HepG2 (cell line): ENCODE measurements at regions not wholly inside any gene's neighbourhood (a gene's known extent, or its start where the extent isn't known, plus 50 kb on each side); places are given as distances from the start of the nearest gene placed in this dataset.

Source experiments
- ATAC-seq: fragments of 200-7000 bp; cut with Tn5 transposase; 3 replicates; pipeline ENCODE4 v1.9.1; 2020; ENCODE audit warnings: mild to moderate bottlenecking, moderate library complexity
- BruUV-seq: library from RNA; stranded (reverse); fragments of 400-500 nt; replicated peaks from 2 replicates; lab custom pipeline; 2021; lab: Mats Ljungman, UMichigan
- CTCF ChIA-PET: fragments of 300-600 bp; formaldehyde crosslinking; extraction: SDS; loops from one replicate; lab custom pipeline; 2021; ENCODE audit warnings: low total read pairs, inconsistent platforms, low intra/inter-chr PET ratio; lab: Yijun Ruan, JAX
- POLR2A ChIA-PET: fragments of 350-600 bp; sonication (Branson Sonifier 250); formaldehyde crosslinking; loops from one replicate; lab custom pipeline; 2020; ENCODE audit warnings: antibody characterized with exemption, inconsistent platforms; lab: Yijun Ruan, JAX
- DNase-seq: peaks from one replicate; pipeline ENCODE4 v3.0.0-alpha.2; 2015; ENCODE audit warnings: low spot score
- FAIRE-seq: peaks from 3 replicates; lab custom pipeline; 2011; peaks lifted over from hg19 to GRCh38; lab: Jason Lieb, UNC
- H2AFZ ChIP-seq: one replicate; pipeline ENCODE4 v1.6.1; 2011; ENCODE audit warnings: low read length, inconsistent platforms
- H3K27ac ChIP-seq: fragments of 300-600 bp; 3 replicates; pipeline ENCODE4 v1.8.0; 2011; ENCODE audit warnings: mixed run types, mild to moderate bottlenecking, mixed read lengths, low read length, inconsistent platforms; ENCODE audit not compliant: insufficient read depth; ENCODE audit errors: extremely low read length
- H3K27me3 ChIP-seq, 2 experiments: fragments of 200-600 bp in 1 of 2; 2 replicates in 1 of 2; 3 replicates in 1 of 2; pipeline versions ENCODE4 v1.6.0 to v1.8.0; 2011; ENCODE audit warnings: low read length in 2 of 2, mild to moderate bottlenecking in 2 of 2, moderate library complexity in 2 of 2, inconsistent platforms in 1 of 2; ENCODE audit not compliant: insufficient read depth in 2 of 2, control insufficient read depth in 1 of 2
- H3K36me3 ChIP-seq, 2 experiments: fragments of 200-600 bp in 1 of 2; replicated peaks in 1 of 2; 2 replicates in 1 of 2; 3 replicates in 1 of 2; pipeline versions ENCODE4 v1.5.1 to v1.8.0; 2011; ENCODE audit warnings: low read length in 2 of 2, inconsistent platforms in 1 of 2; ENCODE audit not compliant: insufficient read depth in 2 of 2, control insufficient read depth in 1 of 2
- H3K4me1 ChIP-seq: 2 replicates; pipeline ENCODE4 v1.5.1; 2012; ENCODE audit warnings: low read length, inconsistent platforms; ENCODE audit not compliant: insufficient read depth
- H3K4me2 ChIP-seq: 2 replicates; pipeline ENCODE4 v1.6.0; 2011; ENCODE audit warnings: low read depth, low read length, inconsistent platforms
- H3K4me3 ChIP-seq, 3 experiments: fragments of 200-600 bp in 1 of 3; sonication (generic), shearing (Covaris generic) in 1 of 3; replicated peaks in 1 of 3; 2 replicates each; pipeline ENCODE4 v1.5.1; 2011 to 2016; ENCODE audit warnings: low read length in 3 of 3, inconsistent platforms in 2 of 3, low read depth in 2 of 3, mild to moderate bottlenecking in 2 of 3, control low read depth in 1 of 3, mixed read lengths in 1 of 3; ENCODE audit not compliant: insufficient read depth in 1 of 3
- H3K79me2 ChIP-seq: one replicate; pipeline ENCODE4 v1.6.1; 2011; ENCODE audit warnings: low read length, inconsistent platforms; ENCODE audit not compliant: insufficient read depth
- H3K9ac ChIP-seq: 2 replicates; pipeline ENCODE4 v1.6.0; 2011; ENCODE audit warnings: mild to moderate bottlenecking, low read depth, low read length, inconsistent platforms; ENCODE audit not compliant: insufficient read depth
- H3K9me3 ChIP-seq: 2 replicates; pipeline ENCODE4 v1.5.1; 2012; ENCODE audit warnings: mild to moderate bottlenecking, low read length
- H4K20me1 ChIP-seq: 2 replicates; pipeline ENCODE4 v1.6.0; 2011; ENCODE audit warnings: inconsistent platforms, mild to moderate bottlenecking, low read length, moderate library complexity; ENCODE audit not compliant: insufficient read depth
- BRD4 ChIP-seq: sonication (generic); formaldehyde crosslinking; IDR thresholded peaks from 2 replicates; pipeline ENCODE4 v1.4.0; 2020; ENCODE audit warnings: missing genetic modification reagents
- MXD4 ChIP-seq: IDR thresholded peaks from 2 replicates; pipeline ENCODE4 v1.6.1; 2016; ENCODE audit warnings: mild to moderate bottlenecking, missing biosample characterization, missing genetic modification reagents
- PHF5A ChIP-seq: IDR thresholded peaks from one replicate; pipeline ENCODE4 v1.6.1; 2018; ENCODE audit warnings: low read depth, missing genetic modification reagents; ENCODE audit not compliant: unreplicated experiment
- RFXANK ChIP-seq: IDR thresholded peaks from 2 replicates; pipeline ENCODE4 v1.6.1; 2016
- ZNF564 ChIP-seq: sonication (generic); formaldehyde crosslinking; IDR thresholded peaks from 2 replicates; pipeline ENCODE4 v1.8.1; 2023; ENCODE audit warnings: mild to moderate bottlenecking, missing genetic modification reagents
- WGBS: methylation state at CpG from one replicate; pipeline ENCODE4 v1.1.6; 2017; ENCODE audit warnings: low lambda C conversion rate; 5-methylcytosine and 5-hydroxymethylcytosine counted together
- in situ Hi-C: cut with HindIII; loops from 2 replicates; pipeline ENCODE4 v1.10.0; 2017; ENCODE audit warnings: low pct_unique_long_range_greater_than_20kb; ENCODE audit not compliant: extremely low pct_ligation_motif_present
- intact Hi-C: fragments of 100-400 bp; cut with micrococcal nuclease; formaldehyde crosslinking; loops from one replicate; pipeline ENCODE4 v1.10.0; 2022; ENCODE audit not compliant: unreplicated experiment
- TF ChIP-seq, protein P1 (sequence below): sonication (generic); formaldehyde crosslinking; IDR thresholded peaks from 2 replicates; pipeline ENCODE4 v1.4.0; 2020; ENCODE audit warnings: missing genetic modification reagents
- TF ChIP-seq, protein P2 (sequence below), 2 experiments: fragments of 450-650 bp in 1 of 2; sonication (generic) in 1 of 2; formaldehyde crosslinking; IDR thresholded peaks; 2 replicates each; pipeline versions ENCODE4 v1.5.0 to v1.8.0; 2020 to 2022; ENCODE audit warnings: mild to moderate bottlenecking in 1 of 2, missing genetic modification reagents in 1 of 2
- TF ChIP-seq, protein P3 (sequence below), 2 experiments: sonication (generic) in 1 of 2; formaldehyde crosslinking in 1 of 2; IDR thresholded peaks; 2 replicates each; pipeline versions ENCODE4 v1.5.1 to v1.6.1; 2011 to 2020; ENCODE audit warnings: borderline replicate concordance in 1 of 2, low read depth in 1 of 2, low read length in 1 of 2, mild to moderate bottlenecking in 1 of 2, missing genetic modification reagents in 1 of 2, moderate library complexity in 1 of 2
- TF ChIP-seq, protein P4 (sequence below): sonication (generic); formaldehyde crosslinking; IDR thresholded peaks from 2 replicates; pipeline ENCODE4 v1.5.1; 2020; ENCODE audit warnings: missing genetic modification reagents, mild to moderate bottlenecking, borderline replicate concordance
- TF ChIP-seq, protein P5 (sequence below): IDR thresholded peaks from 2 replicates; pipeline ENCODE4 v1.6.1; 2016; ENCODE audit warnings: missing genetic modification reagents, missing compliant biosample characterization
- TF ChIP-seq, protein P6 (sequence below): IDR thresholded peaks from 2 replicates; pipeline ENCODE4 v1.6.1; 2012; ENCODE audit warnings: low read length, improper control_type of control experiment

DNA sequence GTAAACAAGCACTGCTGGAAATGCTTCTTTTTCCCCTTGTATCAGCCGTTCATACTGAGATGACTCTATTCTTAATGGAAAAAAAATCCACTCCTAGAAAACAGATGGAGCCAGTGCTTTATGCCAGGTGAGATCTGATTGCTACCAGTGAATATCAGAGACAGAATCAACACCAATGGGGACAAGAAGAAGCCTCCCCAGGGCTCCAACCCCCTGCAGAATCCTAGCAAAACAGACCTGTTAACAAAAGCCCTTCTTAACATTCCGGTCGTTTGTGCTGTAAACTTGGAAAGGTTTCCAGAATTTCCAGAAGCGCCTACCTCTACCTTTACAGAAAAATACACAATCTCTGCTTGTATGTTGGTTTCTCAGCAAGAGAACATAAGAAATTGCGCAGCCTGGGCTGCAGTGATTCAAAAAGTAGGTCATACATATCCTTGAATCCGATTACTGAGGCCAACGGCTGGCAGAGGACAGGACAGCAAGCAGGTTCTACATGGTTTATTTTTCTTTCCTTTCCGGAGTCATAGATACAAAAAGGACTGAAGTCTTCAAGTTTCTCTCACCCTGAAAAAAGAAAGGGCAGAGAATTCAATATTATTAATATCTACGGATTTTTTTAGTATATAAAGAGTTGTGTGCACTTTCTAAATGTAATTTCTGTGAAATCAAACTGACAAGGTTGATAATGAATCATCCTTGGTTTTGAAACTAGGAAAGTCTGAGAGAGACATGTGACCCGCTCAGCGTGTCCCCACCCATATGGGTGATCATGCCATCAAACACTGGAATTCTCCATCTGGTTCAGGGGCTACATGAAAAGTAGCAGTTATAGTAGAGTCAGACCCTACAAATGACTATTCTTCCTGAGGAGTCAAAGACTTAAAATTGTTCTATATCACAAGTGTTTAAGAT lies 266.7 kb upstream of the MGAT5 start:
- no peak overlapping the region for H2AFZ ChIP-seq
- H3K27ac ChIP-seq = no peak overlapping the region
- H3K4me3 ChIP-seq = no peak overlapping the region
- H3K36me3 ChIP-seq = no peaks in the 10 kb centered on the region
- H3K27me3 ChIP-seq = peaks cover 2 to 20% of the 10 kb centered on the region in 2 experiments; a peak in 3 of 5 replicates
- ChIA-PET POLR2A (no interaction called here), CTCF (no interaction called here)
- no peaks in the 10 kb centered on the region for H3K9me3 ChIP-seq
- ATAC-seq (no peak), DNase-seq (no peak), FAIRE-seq (no peak)
- no peaks in the 10 kb centered on the region for H3K4me1 ChIP-seq
- intact Hi-C loops = no loop called here
- H3K79me2 ChIP-seq = no peaks in the 10 kb centered on the region
- 8% methylated on average over 11 of the region's 11 CpGs for WGBS
- no peak overlapping the region for H3K4me2 ChIP-seq
- BruUV-seq = no TSS peak
- no peak overlapping the region for H3K9ac ChIP-seq
- in situ Hi-C loops = no loop called here
- no peaks in the 10 kb centered on the region for H4K20me1 ChIP-seq
- TF ChIP-seq, protein P1, sequence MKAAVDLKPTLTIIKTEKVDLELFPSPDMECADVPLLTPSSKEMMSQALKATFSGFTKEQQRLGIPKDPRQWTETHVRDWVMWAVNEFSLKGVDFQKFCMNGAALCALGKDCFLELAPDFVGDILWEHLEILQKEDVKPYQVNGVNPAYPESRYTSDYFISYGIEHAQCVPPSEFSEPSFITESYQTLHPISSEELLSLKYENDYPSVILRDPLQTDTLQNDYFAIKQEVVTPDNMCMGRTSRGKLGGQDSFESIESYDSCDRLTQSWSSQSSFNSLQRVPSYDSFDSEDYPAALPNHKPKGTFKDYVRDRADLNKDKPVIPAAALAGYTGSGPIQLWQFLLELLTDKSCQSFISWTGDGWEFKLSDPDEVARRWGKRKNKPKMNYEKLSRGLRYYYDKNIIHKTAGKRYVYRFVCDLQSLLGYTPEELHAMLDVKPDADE (CRISPR knock-in tag) = no peak
- no peak for TF ChIP-seq MXD4
- TF ChIP-seq, protein P2, sequence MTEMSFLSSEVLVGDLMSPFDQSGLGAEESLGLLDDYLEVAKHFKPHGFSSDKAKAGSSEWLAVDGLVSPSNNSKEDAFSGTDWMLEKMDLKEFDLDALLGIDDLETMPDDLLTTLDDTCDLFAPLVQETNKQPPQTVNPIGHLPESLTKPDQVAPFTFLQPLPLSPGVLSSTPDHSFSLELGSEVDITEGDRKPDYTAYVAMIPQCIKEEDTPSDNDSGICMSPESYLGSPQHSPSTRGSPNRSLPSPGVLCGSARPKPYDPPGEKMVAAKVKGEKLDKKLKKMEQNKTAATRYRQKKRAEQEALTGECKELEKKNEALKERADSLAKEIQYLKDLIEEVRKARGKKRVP (CRISPR knock-in tag; IDR thresholded peaks at IDR 0.05) = no peak
- TF ChIP-seq, protein P3, sequence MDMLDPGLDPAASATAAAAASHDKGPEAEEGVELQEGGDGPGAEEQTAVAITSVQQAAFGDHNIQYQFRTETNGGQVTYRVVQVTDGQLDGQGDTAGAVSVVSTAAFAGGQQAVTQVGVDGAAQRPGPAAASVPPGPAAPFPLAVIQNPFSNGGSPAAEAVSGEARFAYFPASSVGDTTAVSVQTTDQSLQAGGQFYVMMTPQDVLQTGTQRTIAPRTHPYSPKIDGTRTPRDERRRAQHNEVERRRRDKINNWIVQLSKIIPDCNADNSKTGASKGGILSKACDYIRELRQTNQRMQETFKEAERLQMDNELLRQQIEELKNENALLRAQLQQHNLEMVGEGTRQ (IDR thresholded peaks at IDR 0.05; ENCODE audit: low read depth, low read length) = no peak
- TF ChIP-seq, protein P3 (CRISPR knock-in tag; IDR thresholded peaks at IDR 0.05; ENCODE audit: borderline replicate concordance) = no peak
- TF ChIP-seq, protein P4, sequence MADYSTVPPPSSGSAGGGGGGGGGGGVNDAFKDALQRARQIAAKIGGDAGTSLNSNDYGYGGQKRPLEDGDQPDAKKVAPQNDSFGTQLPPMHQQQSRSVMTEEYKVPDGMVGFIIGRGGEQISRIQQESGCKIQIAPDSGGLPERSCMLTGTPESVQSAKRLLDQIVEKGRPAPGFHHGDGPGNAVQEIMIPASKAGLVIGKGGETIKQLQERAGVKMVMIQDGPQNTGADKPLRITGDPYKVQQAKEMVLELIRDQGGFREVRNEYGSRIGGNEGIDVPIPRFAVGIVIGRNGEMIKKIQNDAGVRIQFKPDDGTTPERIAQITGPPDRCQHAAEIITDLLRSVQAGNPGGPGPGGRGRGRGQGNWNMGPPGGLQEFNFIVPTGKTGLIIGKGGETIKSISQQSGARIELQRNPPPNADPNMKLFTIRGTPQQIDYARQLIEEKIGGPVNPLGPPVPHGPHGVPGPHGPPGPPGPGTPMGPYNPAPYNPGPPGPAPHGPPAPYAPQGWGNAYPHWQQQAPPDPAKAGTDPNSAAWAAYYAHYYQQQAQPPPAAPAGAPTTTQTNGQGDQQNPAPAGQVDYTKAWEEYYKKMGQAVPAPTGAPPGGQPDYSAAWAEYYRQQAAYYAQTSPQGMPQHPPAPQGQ (CRISPR knock-in tag) = no peak
- TF ChIP-seq BRD4 = no peak
- TF ChIP-seq PHF5A (CRISPR knock-in tag) = no peak
- TF ChIP-seq ZNF564 (CRISPR knock-in tag) = no peak
- TF ChIP-seq RFXANK = no peak
- TF ChIP-seq, protein P5, sequence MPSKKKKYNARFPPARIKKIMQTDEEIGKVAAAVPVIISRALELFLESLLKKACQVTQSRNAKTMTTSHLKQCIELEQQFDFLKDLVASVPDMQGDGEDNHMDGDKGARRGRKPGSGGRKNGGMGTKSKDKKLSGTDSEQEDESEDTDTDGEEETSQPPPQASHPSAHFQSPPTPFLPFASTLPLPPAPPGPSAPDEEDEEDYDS (CRISPR knock-in tag) = no peak
- TF ChIP-seq, protein P6, sequence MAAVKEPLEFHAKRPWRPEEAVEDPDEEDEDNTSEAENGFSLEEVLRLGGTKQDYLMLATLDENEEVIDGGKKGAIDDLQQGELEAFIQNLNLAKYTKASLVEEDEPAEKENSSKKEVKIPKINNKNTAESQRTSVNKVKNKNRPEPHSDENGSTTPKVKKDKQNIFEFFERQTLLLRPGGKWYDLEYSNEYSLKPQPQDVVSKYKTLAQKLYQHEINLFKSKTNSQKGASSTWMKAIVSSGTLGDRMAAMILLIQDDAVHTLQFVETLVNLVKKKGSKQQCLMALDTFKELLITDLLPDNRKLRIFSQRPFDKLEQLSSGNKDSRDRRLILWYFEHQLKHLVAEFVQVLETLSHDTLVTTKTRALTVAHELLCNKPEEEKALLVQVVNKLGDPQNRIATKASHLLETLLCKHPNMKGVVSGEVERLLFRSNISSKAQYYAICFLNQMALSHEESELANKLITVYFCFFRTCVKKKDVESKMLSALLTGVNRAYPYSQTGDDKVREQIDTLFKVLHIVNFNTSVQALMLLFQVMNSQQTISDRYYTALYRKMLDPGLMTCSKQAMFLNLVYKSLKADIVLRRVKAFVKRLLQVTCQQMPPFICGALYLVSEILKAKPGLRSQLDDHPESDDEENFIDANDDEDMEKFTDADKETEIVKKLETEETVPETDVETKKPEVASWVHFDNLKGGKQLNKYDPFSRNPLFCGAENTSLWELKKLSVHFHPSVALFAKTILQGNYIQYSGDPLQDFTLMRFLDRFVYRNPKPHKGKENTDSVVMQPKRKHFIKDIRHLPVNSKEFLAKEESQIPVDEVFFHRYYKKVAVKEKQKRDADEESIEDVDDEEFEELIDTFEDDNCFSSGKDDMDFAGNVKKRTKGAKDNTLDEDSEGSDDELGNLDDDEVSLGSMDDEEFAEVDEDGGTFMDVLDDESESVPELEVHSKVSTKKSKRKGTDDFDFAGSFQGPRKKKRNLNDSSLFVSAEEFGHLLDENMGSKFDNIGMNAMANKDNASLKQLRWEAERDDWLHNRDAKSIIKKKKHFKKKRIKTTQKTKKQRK = no peak
